ENCODE measurements at regions not wholly inside any gene's neighbourhood (a gene's known extent, or its start where the extent isn't known, plus 50 kb on each side); places are given as distances from the start of the nearest gene placed in this dataset.

GRCh38 chr4:136917312-136918110 lies 614.8 kb downstream of the PCDH18 start:
- DNase-seq = no peak

- DNase-seq = no peak
Observed at GRCh38 chr4:136909626-136910025, 622.7 kb downstream of the PCDH18 start.

- DNase-seq = no peak
Observed at GRCh38 chr4:136908122-136908521, 624.2 kb downstream of the PCDH18 start.

- DNase-seq = peak; percentile 13
Observed at GRCh38 chr4:136900696-136901095, 631.6 kb downstream of the PCDH18 start.

- no peak for DNase-seq
Observed at GRCh38 chr4:136898590-136899248, 633.6 kb downstream of the PCDH18 start.

GRCh38 chr4:136893573-136893972 lies 638.7 kb downstream of the PCDH18 start:
- DNase-seq = no peak

- DNase-seq = no peak
Observed at GRCh38 chr4:136881666-136882065, 650.6 kb downstream of the PCDH18 start.

- no peak for DNase-seq
Observed at GRCh38 chr4:136873555-136873954, 658.7 kb downstream of the PCDH18 start.

GRCh38 chr4:136867465-136867864 lies 664.8 kb downstream of the PCDH18 start:
- DNase-seq = no peak

GRCh38 chr4:136865526-136865925 lies 666.8 kb downstream of the PCDH18 start:
- DNase-seq = no peak

- peak; percentile 11 for DNase-seq
Observed at GRCh38 chr4:136864604-136865185, 667.6 kb downstream of the PCDH18 start.

- no peak for DNase-seq
Observed at GRCh38 chr4:136863756-136864155, 668.5 kb downstream of the PCDH18 start.

GRCh38 chr4:136862653-136863052 lies 669.6 kb downstream of the PCDH18 start:
- no peak for DNase-seq

GRCh38 chr4:136861091-136861490 lies 671.2 kb downstream of the PCDH18 start:
- DNase-seq = no peak

GRCh38 chr4:136858903-136859302 lies 673.4 kb downstream of the PCDH18 start:
- DNase-seq = no peak

- DNase-seq = no peak
Observed at GRCh38 chr4:136855886-136856285, 676.4 kb downstream of the PCDH18 start.

- no peak for DNase-seq
Observed at GRCh38 chr4:136850446-136850845, 681.8 kb downstream of the PCDH18 start.

GRCh38 chr4:136847881-136848621 lies 684.2 kb downstream of the PCDH18 start:
- no peak for DNase-seq

GRCh38 chr4:136841526-136841925 lies 690.8 kb downstream of the PCDH18 start:
- DNase-seq = no peak

GRCh38 chr4:136838607-136839006 lies 693.7 kb downstream of the PCDH18 start:
- no peak for DNase-seq

- no peak for DNase-seq
Observed at GRCh38 chr4:136831553-136831952, 700.7 kb downstream of the PCDH18 start.

- DNase-seq = no peak
Observed at GRCh38 chr4:136829280-136829679, 703.0 kb downstream of the PCDH18 start.

GRCh38 chr4:136823020-136823419 lies 709.3 kb downstream of the PCDH18 start:
- no peak for DNase-seq

Measured in GDM1 (cell line).